ENCODE measurements at regions not wholly inside any gene's neighbourhood (a gene's known extent, or its start where the extent isn't known, plus 50 kb on each side); places are given as distances from the start of the nearest gene placed in this dataset.

DNA sequence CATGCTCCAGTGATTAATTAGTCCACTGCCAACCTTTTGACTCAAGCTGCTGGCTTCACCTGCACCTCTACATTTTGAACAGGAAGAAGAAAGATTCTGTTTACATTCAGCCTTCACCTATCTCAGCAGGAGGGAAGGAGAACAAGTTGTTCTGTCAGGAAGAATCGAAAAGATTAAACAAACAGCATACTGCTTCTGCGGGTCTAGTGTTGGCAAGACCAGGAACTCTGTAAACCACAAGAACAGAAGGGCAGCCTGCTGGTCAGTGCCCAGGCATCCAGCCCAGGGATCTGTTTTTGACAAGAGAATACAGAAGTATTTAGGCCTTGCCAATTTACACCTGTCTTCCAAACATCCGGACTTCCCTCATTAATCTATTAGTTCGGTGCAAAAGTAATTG is 189.7 kb downstream of the CHD9NB start:
- no peaks in the 10 kb centered on the region for H3K36me3 ChIP-seq (ENCODE audit: control insufficient read depth in 2 of 2, insufficient read depth in 2 of 2, low read length in 1 of 2)
- H3K79me2 ChIP-seq (ENCODE audit: control insufficient read depth, insufficient read depth, low read length), result no peaks in the 10 kb centered on the region
- intact Hi-C loops (cut with micrococcal nuclease; ENCODE audit: unreplicated experiment), result no loop called here
- no peak overlapping the region for H3K27ac ChIP-seq (ENCODE audit: control insufficient read depth, insufficient read depth)
- no peak overlapping the region for H3K9ac ChIP-seq (ENCODE audit: control insufficient read depth, insufficient read depth, low read length)
- POLR2A ChIA-PET, result no interaction called here
- SMC1A ChIA-PET (ENCODE audit: uncharacterized antibody, unreplicated experiment), result no interaction called here
- no peaks in the 10 kb centered on the region for H4K20me1 ChIP-seq (ENCODE audit: control insufficient read depth, insufficient read depth)
- no peaks in the 10 kb centered on the region for H3K27me3 ChIP-seq (replicated peaks in 1 of 2; ENCODE audit: control insufficient read depth in 2 of 2, insufficient read depth in 2 of 2, low read length in 1 of 2)
- FAIRE-seq (no peak), ATAC-seq (no peak), DNase-seq (ENCODE audit: low read depth, low spot score) (no peak)
- TF ChIP-seq ZNF217 (IDR thresholded peaks at IDR 0.05), result no peak
- no peak for TF ChIP-seq GABPA (IDR thresholded peaks at IDR 0.05; ENCODE audit: low read depth)
- TF ChIP-seq PML (IDR thresholded peaks at IDR 0.05; ENCODE audit: low read length), result no peak
- TF ChIP-seq, protein P1, sequence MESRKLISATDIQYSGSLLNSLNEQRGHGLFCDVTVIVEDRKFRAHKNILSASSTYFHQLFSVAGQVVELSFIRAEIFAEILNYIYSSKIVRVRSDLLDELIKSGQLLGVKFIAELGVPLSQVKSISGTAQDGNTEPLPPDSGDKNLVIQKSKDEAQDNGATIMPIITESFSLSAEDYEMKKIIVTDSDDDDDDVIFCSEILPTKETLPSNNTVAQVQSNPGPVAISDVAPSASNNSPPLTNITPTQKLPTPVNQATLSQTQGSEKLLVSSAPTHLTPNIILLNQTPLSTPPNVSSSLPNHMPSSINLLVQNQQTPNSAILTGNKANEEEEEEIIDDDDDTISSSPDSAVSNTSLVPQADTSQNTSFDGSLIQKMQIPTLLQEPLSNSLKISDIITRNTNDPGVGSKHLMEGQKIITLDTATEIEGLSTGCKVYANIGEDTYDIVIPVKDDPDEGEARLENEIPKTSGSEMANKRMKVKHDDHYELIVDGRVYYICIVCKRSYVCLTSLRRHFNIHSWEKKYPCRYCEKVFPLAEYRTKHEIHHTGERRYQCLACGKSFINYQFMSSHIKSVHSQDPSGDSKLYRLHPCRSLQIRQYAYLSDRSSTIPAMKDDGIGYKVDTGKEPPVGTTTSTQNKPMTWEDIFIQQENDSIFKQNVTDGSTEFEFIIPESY (IDR thresholded peaks at IDR 0.05), result no peak
- TF ChIP-seq CEBPB (IDR thresholded peaks at IDR 0.05; ENCODE audit: borderline replicate concordance in 1 of 2, low read depth in 2 of 2, low read length in 2 of 2), result no peak
- no peak for TF ChIP-seq SREBF1 (IDR thresholded peaks at IDR 0.05; ENCODE audit: low read length)
- no peak for TF ChIP-seq EZH2 (IDR thresholded peaks at IDR 0.05; ENCODE audit: borderline replicate concordance, control insufficient read depth, low read depth, low read length)
- TF ChIP-seq, protein P2, sequence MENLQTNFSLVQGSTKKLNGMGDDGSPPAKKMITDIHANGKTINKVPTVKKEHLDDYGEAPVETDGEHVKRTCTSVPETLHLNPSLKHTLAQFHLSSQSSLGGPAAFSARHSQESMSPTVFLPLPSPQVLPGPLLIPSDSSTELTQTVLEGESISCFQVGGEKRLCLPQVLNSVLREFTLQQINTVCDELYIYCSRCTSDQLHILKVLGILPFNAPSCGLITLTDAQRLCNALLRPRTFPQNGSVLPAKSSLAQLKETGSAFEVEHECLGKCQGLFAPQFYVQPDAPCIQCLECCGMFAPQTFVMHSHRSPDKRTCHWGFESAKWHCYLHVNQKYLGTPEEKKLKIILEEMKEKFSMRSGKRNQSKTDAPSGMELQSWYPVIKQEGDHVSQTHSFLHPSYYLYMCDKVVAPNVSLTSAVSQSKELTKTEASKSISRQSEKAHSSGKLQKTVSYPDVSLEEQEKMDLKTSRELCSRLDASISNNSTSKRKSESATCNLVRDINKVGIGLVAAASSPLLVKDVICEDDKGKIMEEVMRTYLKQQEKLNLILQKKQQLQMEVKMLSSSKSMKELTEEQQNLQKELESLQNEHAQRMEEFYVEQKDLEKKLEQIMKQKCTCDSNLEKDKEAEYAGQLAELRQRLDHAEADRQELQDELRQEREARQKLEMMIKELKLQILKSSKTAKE (IDR thresholded peaks at IDR 0.05; ENCODE audit: low read depth, poor library complexity, severe bottlenecking), result no peak
- TF ChIP-seq RCOR1 (conservative IDR thresholded peaks at IDR 0.05; ENCODE audit: low read depth, low read length), result no peak
- no peak for TF ChIP-seq CREM (IDR thresholded peaks at IDR 0.05; ENCODE audit: low read depth)
- no peak for TF ChIP-seq SUPT20H (IDR thresholded peaks at IDR 0.05; ENCODE audit: borderline replicate concordance, control insufficient read depth, low read depth, low read length)
- TF ChIP-seq, protein P3, sequence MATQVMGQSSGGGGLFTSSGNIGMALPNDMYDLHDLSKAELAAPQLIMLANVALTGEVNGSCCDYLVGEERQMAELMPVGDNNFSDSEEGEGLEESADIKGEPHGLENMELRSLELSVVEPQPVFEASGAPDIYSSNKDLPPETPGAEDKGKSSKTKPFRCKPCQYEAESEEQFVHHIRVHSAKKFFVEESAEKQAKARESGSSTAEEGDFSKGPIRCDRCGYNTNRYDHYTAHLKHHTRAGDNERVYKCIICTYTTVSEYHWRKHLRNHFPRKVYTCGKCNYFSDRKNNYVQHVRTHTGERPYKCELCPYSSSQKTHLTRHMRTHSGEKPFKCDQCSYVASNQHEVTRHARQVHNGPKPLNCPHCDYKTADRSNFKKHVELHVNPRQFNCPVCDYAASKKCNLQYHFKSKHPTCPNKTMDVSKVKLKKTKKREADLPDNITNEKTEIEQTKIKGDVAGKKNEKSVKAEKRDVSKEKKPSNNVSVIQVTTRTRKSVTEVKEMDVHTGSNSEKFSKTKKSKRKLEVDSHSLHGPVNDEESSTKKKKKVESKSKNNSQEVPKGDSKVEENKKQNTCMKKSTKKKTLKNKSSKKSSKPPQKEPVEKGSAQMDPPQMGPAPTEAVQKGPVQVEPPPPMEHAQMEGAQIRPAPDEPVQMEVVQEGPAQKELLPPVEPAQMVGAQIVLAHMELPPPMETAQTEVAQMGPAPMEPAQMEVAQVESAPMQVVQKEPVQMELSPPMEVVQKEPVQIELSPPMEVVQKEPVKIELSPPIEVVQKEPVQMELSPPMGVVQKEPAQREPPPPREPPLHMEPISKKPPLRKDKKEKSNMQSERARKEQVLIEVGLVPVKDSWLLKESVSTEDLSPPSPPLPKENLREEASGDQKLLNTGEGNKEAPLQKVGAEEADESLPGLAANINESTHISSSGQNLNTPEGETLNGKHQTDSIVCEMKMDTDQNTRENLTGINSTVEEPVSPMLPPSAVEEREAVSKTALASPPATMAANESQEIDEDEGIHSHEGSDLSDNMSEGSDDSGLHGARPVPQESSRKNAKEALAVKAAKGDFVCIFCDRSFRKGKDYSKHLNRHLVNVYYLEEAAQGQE (IDR thresholded peaks at IDR 0.05; ENCODE audit: low read depth, low read length), result no peak
- TF ChIP-seq NFYB (IDR thresholded peaks at IDR 0.05; ENCODE audit: insufficient read depth, low read depth, low read length), result no peak
- no peak overlapping the region for H2AFZ ChIP-seq (ENCODE audit: control insufficient read depth, low read depth, low read length)
- no peak overlapping the region for H3K4me3 ChIP-seq
- H3K9me3 ChIP-seq (replicated peaks; ENCODE audit: control insufficient read depth, insufficient read depth, low read length), result no peaks in the 10 kb centered on the region
- no peaks in the 10 kb centered on the region for H3K4me1 ChIP-seq (ENCODE audit: control insufficient read depth, insufficient read depth, low read length)
- RAD21 ChIA-PET (ENCODE audit: unreplicated experiment), result no interaction called here
- in situ Hi-C loops (cut with MboI), result no loop called here
- 81% methylated on average over 4 of the region's 4 CpGs for WGBS (ENCODE audit: insufficient coverage, insufficient replicate concordance, low lambda C conversion rate, missing lambda C conversion rate)
- BruUV-seq (replicated peaks), result no TSS peak
- H3K4me2 ChIP-seq (ENCODE audit: control insufficient read depth, insufficient read depth), result no peak overlapping the region
- CTCF ChIA-PET, result no interaction called here

All from GM12878 (cell line).